GM12892 (cell line): ENCODE measurements at regions not wholly inside any gene's neighbourhood (a gene's known extent, or its start where the extent isn't known, plus 50 kb on each side); places are given as distances from the start of the nearest gene placed in this dataset.

ENCODE experiments used
- POLR2A ChIP-seq: IDR thresholded peaks from 2 replicates; pipeline ENCODE4 v1.6.1; 2011; ENCODE audit warnings: low read depth, low read length, control low read depth
- POLR2AphosphoS5 ChIP-seq: IDR thresholded peaks from 2 replicates; pipeline ENCODE4 v1.6.1; 2011; ENCODE audit warnings: low read depth, low read length, control low read depth

- no peak for TF ChIP-seq POLR2AphosphoS5
- no peak for TF ChIP-seq POLR2A
Observed at GRCh38 chr7:47677664-47678063, 95.8 kb upstream of the TNS3 start.
